AG04449 (cell line): ENCODE measurements at regions not wholly inside any gene's neighbourhood (a gene's known extent, or its start where the extent isn't known, plus 50 kb on each side); places are given as distances from the start of the nearest gene placed in this dataset.
"Not testable (repeated sequence)": the region's sequence is repeated elsewhere in the genome, so short reads cannot be mapped to it uniquely, and the experiment has no call there.

Source experiments
- CTCF ChIA-PET: fragments of 350-600 bp; formaldehyde crosslinking; extraction: SDS; loops from one replicate; lab custom pipeline; 2021; ENCODE audit warnings: antibody characterized with exemption; lab: Yijun Ruan, JAX
- POLR2A ChIA-PET: fragments of 400-600, 350-600 bp; formaldehyde crosslinking; extraction: SDS; loops from one replicate; lab custom pipeline; 2020; ENCODE audit warnings: antibody characterized with exemption, inconsistent platforms; lab: Yijun Ruan, JAX
- DNase-seq: peaks from one replicate; pipeline ENCODE4 v3.0.0-alpha.2; 2010; ENCODE audit warnings: low read depth, low spot score
- H3K4me3 ChIP-seq: 2 replicates; pipeline ENCODE4 v1.5.1; 2011; ENCODE audit warnings: low read depth, mild to moderate bottlenecking, control low read depth, low read length
- TF ChIP-seq, protein P1 (sequence below): IDR thresholded peaks from one replicate; pipeline ENCODE4 v1.5.1; 2011; ENCODE audit warnings: mild to moderate bottlenecking, moderate library complexity, low read length, control low read depth, inconsistent platforms; ENCODE audit not compliant: insufficient read depth; ENCODE audit errors: missing control alignments

DNA sequence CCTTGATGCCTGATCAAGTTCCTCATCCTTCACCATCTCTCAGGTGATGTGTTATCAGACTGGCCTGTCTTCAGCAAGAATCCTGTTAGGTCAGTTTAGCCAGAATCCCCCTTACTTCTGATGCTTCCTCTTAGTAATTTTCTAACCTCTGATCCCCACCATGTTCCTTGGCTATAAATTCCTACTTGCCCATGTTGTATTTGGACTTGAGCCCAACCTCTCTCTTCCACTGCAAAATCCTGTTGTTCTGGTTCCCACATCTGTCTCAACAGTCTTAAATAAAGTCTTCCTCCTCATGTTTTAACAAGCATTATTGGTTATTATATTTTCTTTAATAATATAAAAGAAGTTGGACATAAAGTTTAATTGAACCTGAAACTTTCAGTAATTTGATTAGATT is 987.8 kb upstream of the USP15 start:
- ChIA-PET POLR2A (no interaction called here), CTCF (no interaction called here)
- no peak for DNase-seq
- no peak overlapping the region for H3K4me3 ChIP-seq
- TF ChIP-seq, protein P1, sequence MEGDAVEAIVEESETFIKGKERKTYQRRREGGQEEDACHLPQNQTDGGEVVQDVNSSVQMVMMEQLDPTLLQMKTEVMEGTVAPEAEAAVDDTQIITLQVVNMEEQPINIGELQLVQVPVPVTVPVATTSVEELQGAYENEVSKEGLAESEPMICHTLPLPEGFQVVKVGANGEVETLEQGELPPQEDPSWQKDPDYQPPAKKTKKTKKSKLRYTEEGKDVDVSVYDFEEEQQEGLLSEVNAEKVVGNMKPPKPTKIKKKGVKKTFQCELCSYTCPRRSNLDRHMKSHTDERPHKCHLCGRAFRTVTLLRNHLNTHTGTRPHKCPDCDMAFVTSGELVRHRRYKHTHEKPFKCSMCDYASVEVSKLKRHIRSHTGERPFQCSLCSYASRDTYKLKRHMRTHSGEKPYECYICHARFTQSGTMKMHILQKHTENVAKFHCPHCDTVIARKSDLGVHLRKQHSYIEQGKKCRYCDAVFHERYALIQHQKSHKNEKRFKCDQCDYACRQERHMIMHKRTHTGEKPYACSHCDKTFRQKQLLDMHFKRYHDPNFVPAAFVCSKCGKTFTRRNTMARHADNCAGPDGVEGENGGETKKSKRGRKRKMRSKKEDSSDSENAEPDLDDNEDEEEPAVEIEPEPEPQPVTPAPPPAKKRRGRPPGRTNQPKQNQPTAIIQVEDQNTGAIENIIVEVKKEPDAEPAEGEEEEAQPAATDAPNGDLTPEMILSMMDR, result no peak

GRCh38 chr12:61282790-61283575 is 977.2 kb upstream of the USP15 start:
- CTCF ChIA-PET, result no interaction called here
- TF ChIP-seq, protein P1, result no peak
- no peak for DNase-seq
- POLR2A ChIA-PET, result no interaction called here
- H3K4me3 ChIP-seq, result no peak overlapping the region

- TF ChIP-seq, protein P1, result no peak
- no peak for DNase-seq
- CTCF ChIA-PET, result no interaction called here
- POLR2A ChIA-PET, result no interaction called here
- no peak overlapping the region for H3K4me3 ChIP-seq
These were observed 969.7 kb upstream of the USP15 start for GRCh38 chr12:61290473-61290872.

GRCh38 chr12:61291647-61292046 is 968.6 kb upstream of the USP15 start:
- no peak for DNase-seq
- TF ChIP-seq, protein P1, result no peak
- POLR2A ChIA-PET, result no interaction called here
- CTCF ChIA-PET, result no interaction called here
- no peak overlapping the region for H3K4me3 ChIP-seq

DNA sequence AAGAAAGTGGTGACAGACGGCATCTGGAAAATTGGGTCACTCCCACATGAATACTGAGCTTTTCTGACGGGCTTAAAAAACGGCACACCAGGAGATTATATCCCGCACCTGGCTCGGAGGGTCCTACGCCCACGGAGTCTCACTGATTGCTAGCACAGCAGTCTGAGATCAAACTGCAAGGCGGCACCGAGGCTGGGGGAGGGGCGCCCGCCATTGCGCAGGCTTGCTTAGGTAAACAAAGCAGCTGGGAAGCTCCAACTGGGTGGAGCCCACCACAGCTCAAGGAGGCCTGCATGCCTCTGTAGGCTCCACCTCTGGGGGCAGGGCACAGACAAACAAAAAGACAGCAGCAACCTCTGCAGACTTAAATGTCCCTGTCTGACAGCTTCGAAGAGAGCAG is 966.2 kb upstream of the USP15 start:
- CTCF ChIA-PET, DNase-seq, POLR2A ChIA-PET, H3K4me3 ChIP-seq: not testable (repeated sequence)

DNA sequence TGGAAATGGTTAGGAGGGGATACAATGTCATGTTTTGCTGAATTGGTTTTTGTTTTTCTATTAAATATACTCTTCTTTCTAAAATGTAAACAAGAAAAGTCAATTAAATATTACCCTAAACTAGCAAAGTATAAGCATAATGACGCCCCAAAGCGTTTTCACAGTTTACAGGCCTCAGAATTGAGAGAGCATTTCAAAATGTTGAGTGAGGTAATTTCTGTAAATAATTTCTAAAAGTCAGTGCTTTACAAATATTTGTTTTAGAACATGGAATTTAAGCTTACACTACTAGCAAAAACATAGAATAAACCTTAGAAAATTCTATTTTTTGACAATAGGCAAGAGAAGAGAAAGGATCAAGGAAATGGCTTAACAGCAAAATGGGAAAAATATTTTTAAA is 958.4 kb upstream of the USP15 start:
- ChIA-PET POLR2A (no interaction called here), CTCF (no interaction called here)

DNA sequence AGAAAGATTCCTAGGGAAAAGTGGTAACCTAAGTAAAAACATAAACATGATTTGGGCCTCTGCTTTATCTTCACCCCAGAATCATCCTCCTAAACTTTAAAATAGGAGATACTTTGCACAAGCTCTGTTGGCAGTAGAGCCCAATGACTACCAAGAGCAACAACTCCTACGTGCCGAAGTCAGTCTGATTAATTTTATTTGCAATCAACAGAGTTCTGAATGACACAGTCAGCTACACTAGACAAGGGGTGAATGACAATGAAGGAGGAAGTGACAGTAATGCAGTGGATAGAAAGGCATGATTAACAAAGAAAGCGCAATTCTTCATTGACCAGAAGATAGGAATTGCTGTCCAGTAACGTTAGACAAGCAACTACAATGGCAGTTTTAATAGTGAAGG is 957.9 kb upstream of the USP15 start:
- DNase-seq, result no peak
- ChIA-PET CTCF (no interaction called here), POLR2A (no interaction called here)
- TF ChIP-seq, protein P1, result no peak
- H3K4me3 ChIP-seq, result no peak overlapping the region

More for the DNA sequence above, 958.4 kb upstream of the USP15 start:
- H3K4me3 ChIP-seq, result no peak overlapping the region
- TF ChIP-seq, protein P1, result no peak
- DNase-seq, result no peak
